Dermis blood vessel endothelial cell (primary cell): ENCODE measurements at regions not wholly inside any gene's neighbourhood (a gene's known extent, or its start where the extent isn't known, plus 50 kb on each side); places are given as distances from the start of the nearest gene placed in this dataset.

Experiments
- DNase-seq: peaks from one replicate; pipeline ENCODE4 v3.0.0; 2010

DNA sequence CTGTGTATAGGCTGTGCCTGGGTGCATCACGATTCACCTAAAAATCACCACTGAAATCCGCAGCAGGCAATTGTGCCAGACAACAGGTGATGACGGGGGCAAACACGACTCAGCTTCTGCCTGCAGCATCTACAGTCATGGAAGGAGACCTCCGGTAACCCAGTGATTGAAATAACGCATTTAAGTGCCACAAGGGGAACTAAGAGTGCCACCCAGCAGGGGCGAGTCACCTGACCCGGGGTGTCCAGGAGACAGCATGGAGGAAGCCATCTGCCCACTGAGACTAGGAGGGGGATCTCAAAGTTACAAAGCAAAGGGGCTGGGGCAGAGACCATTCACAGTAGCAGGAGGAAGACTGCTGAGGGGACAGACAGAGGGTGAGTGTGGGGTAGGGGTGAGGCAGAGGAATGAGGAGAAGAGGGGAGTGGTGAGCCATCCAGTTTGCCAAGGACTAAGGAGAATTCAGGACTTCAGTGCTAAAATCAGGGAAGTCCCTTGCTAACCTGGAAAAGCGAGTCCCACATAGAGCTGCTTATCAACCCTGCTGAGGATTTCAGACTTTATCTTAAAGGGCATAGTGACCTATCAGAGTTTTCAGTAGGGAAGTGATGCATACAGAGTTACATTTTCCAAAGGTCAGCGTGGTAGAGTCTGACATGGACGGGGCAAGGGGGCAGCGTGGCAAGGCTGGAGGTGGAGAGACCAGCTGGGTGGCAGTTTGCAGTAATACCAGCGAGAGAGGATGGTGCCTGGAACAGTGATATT, 256.7 kb upstream of the HES1 start:
- DNase-seq = no peak

- no peak for DNase-seq
These were observed 256.1 kb upstream of the HES1 start for GRCh38 chr3:193879864-193880242.

GRCh38 chr3:193882091-193882490, 253.9 kb upstream of the HES1 start:
- DNase-seq = no peak

GRCh38 chr3:193883551-193883950, 252.4 kb upstream of the HES1 start:
- DNase-seq = peak; percentile 11

- DNase-seq = no peak
These were observed 251.9 kb upstream of the HES1 start for GRCh38 chr3:193884027-193884426.

- DNase-seq = no peak
These were observed 251.3 kb upstream of the HES1 start for GRCh38 chr3:193884652-193885051.

GRCh38 chr3:193885832-193886231, 250.1 kb upstream of the HES1 start:
- peak; percentile 53 for DNase-seq

GRCh38 chr3:193890016-193890897, 245.7 kb upstream of the HES1 start:
- no peak for DNase-seq

DNA sequence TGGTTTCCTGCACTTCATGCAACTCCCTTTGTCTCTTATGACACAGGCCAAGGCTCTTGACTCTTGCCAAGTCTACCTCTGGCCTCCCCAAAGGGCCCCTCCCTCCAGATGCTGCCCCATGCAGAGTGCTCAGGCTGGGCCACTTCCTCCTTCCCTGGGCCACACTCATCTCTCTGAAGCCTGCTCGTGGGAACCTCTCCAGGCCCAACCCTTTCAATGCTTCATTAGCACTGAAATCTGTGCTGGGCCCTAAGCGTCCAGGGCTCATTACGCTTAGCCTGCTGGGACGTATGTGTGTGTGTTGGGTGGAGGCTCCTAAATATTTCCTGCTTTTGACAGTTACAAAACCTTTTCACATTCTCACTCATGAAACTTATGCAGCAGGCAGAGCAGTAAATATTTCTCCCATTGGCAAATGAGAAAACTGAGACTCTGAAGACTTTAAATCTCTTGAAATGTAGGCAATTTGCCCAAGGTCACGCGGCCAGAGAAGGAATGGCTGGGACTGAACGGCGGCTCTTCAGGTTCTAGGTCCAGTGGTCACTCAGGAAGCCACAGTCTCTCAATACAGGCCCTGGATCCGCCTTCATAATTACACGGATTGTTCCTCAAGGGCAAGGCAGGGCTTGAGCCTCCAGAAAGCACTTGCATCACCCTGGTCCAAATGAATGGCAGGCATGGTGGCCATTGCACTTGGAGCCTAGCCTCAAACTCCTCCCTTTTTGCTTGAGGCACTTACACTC, 241.7 kb upstream of the HES1 start:
- DNase-seq = no peak

GRCh38 chr3:193895409-193895808, 240.5 kb upstream of the HES1 start:
- no peak for DNase-seq

DNA sequence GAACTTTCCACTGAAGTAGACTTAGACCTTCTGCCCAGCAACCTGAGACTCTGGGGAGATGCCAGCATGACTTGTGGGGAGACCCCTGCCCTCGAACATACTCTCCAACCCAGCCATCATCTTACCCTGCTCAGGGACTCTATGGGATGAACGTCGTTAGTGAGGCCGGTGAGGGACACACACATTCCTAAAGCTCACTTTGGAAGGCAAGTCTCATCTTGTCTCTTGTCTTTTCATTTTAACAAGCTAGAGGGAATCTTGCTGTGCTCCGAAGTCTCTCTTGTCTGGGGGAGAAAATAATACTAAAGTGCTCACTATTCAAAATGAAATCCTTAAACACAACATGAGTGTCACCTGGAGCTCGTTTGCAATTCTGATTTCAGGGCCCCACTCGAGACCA, 239.5 kb upstream of the HES1 start:
- DNase-seq = no peak

GRCh38 chr3:193897288-193897687, 238.7 kb upstream of the HES1 start:
- DNase-seq = no peak

GRCh38 chr3:193897731-193898180, 238.2 kb upstream of the HES1 start:
- DNase-seq = no peak

GRCh38 chr3:193899001-193899400, 236.9 kb upstream of the HES1 start:
- DNase-seq = no peak

DNA sequence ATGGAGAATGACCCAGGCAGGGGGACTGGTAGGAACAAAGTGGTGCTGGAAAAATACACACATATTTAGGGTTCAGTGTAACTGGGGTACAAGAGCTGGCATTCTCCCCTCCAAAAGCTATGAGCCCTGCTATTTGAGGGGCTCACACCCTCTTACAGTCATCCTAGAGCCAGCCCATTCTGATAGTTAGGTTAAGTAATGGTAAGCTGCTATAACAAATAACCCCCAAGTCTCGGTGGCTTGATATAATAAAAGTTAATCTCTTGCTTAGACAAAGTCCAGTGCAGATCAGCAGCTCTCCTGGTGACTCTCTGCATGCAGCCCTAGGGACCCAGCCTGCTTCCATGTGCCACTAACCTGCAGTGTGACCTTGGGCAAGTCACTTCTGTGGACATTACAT, 234.9 kb upstream of the HES1 start:
- DNase-seq = no peak

DNA sequence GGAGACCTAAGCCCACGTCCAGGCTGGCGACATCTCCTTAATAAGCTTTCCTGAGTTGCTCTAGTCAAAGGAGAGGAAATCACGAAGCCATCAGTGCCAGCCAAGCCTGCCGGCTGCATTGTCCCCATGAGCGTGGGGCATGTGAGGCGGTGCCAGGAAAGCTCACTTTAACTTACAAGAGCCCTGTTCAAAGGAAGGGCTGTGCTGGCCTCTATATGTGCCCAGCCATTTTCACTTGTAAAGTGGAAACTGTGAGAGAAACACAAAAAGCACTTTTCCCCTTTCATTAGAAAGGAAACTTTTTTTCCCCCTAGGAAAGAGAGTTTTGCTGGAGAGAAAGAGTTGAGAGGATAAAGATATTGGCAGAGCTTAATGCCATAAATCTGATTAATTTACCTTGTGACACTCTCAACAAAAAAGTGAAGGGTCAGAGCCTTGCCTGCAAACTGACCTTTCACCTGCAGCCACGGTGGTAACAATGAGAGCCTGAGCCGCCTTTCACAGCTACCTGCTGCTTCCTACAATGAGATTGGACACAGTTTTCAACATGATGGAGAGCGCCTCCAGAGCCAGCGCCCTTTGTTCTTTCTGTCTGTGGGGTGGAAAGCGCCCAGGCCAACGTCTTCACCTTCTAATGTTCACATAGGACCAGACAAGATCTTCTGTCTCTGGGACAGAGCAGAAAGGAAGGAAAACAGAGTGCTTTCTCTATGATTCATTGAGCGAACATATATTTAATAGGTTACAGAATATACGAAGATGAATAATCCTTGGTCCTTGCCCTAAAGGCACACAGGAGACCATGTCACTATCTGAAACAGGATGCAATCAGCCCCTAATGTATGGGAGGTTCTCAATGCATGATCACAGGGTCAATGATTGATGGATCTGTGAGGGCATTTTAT, 233.1 kb upstream of the HES1 start:
- no peak for DNase-seq

DNA sequence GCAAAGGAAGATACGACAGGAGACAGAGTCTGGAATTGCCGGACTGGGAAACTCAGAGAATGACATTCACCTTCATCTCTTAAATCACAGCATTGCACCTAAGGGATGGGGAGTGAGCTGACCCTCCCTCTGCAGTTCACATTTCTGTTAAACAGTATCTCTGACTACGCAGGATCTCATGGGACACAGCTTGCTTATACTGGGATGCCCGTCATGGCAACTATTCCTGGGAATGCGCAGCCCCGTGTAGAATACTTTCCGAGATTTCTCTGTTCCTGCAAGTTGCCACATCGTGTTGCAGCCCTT, 232.5 kb upstream of the HES1 start:
- DNase-seq = no peak

DNA sequence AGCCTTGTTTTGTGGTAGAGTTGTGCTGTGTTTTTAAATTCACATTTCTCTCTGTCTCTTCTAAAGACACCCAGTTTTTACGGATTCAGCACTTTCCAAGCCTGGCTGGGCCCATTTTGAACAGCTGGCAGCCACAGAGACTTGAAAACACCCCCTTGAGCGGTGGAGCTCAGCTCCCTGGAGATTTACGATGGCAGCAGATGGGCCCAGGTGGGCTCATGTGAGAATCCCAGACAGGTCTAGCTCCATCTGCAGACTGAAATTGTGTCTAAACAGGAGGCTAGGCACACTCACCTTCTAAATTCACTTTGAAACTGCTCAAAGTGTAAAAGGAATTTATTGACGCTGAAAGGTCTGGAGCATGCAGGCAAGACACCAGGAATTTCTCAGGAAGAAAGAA, 232.0 kb upstream of the HES1 start:
- DNase-seq = no peak

GRCh38 chr3:193905541-193906396, 230.2 kb upstream of the HES1 start:
- DNase-seq = no peak

DNA sequence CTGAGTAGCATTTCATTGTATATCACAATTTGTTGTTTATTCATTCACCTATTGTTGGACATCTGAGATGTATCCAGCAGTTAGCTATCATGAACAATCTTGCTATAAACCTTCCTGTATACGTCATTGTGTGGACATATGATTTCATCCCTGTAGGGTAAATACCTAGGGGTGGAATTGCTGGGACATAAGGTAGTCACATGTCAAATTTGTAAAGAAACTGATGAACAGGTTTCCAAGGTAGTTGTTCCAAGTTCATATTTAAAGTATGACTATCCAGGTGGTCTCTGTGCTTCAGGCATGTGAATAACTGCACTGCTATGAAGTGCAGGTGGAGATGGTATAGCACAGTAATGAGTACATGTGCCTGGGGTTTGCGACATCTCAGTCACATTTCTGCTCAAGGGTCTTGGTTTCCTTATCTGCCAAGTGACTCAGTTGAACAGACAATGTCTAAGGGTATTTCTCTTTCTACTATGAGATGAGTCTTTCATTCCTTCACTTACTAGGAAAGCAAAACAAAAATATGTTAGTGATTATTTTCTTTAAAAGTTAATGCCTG, 229.0 kb upstream of the HES1 start:
- DNase-seq = no peak

- DNase-seq = no peak
These were observed 227.7 kb upstream of the HES1 start for GRCh38 chr3:193908181-193908744.
